ENCODE measurements at regions not wholly inside any gene's neighbourhood (a gene's known extent, or its start where the extent isn't known, plus 50 kb on each side); places are given as distances from the start of the nearest gene placed in this dataset.

DNA sequence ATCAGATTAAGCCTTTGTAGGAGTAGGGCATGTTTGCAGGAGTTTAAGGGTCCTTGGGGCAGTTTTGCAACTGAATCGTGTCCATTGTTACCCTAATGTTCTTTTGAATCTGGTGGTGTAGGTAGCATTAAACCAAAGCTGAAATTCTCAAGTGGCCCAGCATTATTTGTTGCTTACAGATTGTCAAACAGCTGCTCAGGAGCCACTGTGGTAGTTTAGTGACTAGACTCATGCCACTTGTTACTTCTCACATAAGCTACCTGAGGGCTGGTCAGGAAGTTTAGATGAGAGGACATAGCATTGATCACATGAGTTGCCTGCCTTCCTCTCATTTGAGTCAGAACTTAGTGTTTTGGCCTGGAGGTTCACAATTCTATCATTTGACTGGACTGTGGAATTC is 157.6 kb downstream of the HAUS1 start:
- Histone ChIP-seq H3K27ac (no peak overlapping the region), H3K27me3 (replicated peaks in 1 of 7) (no peaks in the 10 kb centered on the region), H3K4me1 (peaks cover 0 to 29% (median 4%) of the 10 kb centered on the region in 6 donors), H3K4me3 (no peak overlapping the region), H3K36me3 (peaks cover 0 to 44% (median 26%) of the 10 kb centered on the region in 6 donors), H3K9me3 (no peaks in the 10 kb centered on the region)
- DNase-seq = no peak
- 93 to 100% (median 96%) methylated on average over 1 of the region's 1 CpG for WGBS, 5 donors
- TF ChIP-seq CTCF (IDR thresholded peaks at IDR 0.05 in 8 of 11, conservative IDR thresholded peaks at IDR 0.05 in 3 of 11) = no peak
- intact Hi-C loops (cut with DNase I; ENCODE audit: low total_unique reads) = no loop called here

DNA sequence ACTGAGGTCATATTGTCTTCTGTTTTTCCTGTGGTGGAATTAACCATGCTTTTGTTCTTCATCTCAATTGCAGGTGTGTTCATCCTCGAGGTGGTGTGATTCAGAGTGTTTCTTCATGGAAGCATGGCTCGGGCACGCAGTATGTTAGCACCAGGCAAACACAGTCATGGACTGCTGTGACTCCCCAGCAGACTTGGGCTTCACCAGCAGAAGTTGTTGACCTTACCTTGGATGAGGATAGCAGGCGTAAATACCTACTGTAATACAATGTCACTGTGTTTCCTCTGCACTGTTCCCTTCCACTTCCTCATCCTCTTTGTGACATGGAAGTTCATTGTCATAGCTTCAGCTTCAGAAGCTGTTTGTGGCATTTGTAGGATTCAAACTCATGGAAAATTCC is 158.7 kb downstream of the HAUS1 start:
- 78 to 87% (median 83%) methylated on average over 4 of the region's 4 CpGs for WGBS, 5 donors
- Histone ChIP-seq H3K9me3 (no peaks in the 10 kb centered on the region), H3K4me3 (no peak overlapping the region), H3K4me1 (peaks cover 0 to 29% (median 4%) of the 10 kb centered on the region in 6 donors), H3K27ac (peak overlapping the region in 2 of 8 donors; percentile 22 to 43), H3K27me3 (replicated peaks in 1 of 7) (no peaks in the 10 kb centered on the region), H3K36me3 (peaks cover 0 to 53% (median 26%) of the 10 kb centered on the region in 6 donors)
- DNase-seq = no peak
- TF ChIP-seq POLR2AphosphoS5 (IDR thresholded peaks at IDR 0.05) (no peak), CTCF (IDR thresholded peaks at IDR 0.05 in 8 of 11, conservative IDR thresholded peaks at IDR 0.05 in 3 of 11) (no peak), POLR2A (IDR thresholded peaks at IDR 0.05) (no peak)
- intact Hi-C loops (cut with DNase I; ENCODE audit: low total_unique reads) = no loop called here

- Histone ChIP-seq H3K27me3 (replicated peaks in 1 of 7) (no peaks in the 10 kb centered on the region), H3K9me3 (no peaks in the 10 kb centered on the region), H3K27ac (peak overlapping the region in 1 of 8 donors; percentile 9), H3K36me3 (peaks cover 0 to 67% (median 26%) of the 10 kb centered on the region in 6 donors), H3K4me1 (peaks cover 0 to 29% (median 4%) of the 10 kb centered on the region in 6 donors), H3K4me3 (no peak overlapping the region)
- TF ChIP-seq POLR2A (IDR thresholded peaks at IDR 0.05) (no peak), CTCF (IDR thresholded peaks at IDR 0.05 in 8 of 11, conservative IDR thresholded peaks at IDR 0.05 in 3 of 11) (no peak), POLR2AphosphoS5 (IDR thresholded peaks at IDR 0.05) (no peak)
- intact Hi-C loops (cut with DNase I; ENCODE audit: low total_unique reads) = no loop called here
- no peak for DNase-seq
- 64 to 96% (median 75%) methylated on average over 1 of the region's 1 CpG for WGBS, 5 donors
Measured at GRCh38 chr18:46264255-46264654, 160.1 kb downstream of the HAUS1 start.

GRCh38 chr18:46265196-46266156 is 161.3 kb downstream of the HAUS1 start:
- WGBS, 5 donors = 83 to 92% (median 90%) methylated on average over 4 of the region's 4 CpGs
- Histone ChIP-seq H3K9me3 (no peaks in the 10 kb centered on the region), H3K4me1 (peaks cover 0 to 24% (median 4%) of the 10 kb centered on the region in 6 donors), H3K4me3 (no peak overlapping the region), H3K27ac (no peak overlapping the region), H3K27me3 (replicated peaks in 1 of 7) (no peaks in the 10 kb centered on the region), H3K36me3 (peaks cover 0 to 73% (median 26%) of the 10 kb centered on the region in 6 donors)
- TF ChIP-seq POLR2AphosphoS5 (IDR thresholded peaks at IDR 0.05) (no peak), CTCF (IDR thresholded peaks at IDR 0.05 in 8 of 11, conservative IDR thresholded peaks at IDR 0.05 in 3 of 11) (no peak), POLR2A (IDR thresholded peaks at IDR 0.05) (no peak)
- intact Hi-C loops (cut with DNase I; ENCODE audit: low total_unique reads) = no loop called here
- no peak for DNase-seq

All from spleen (tissue), 11 donors.